Heart left ventricle (tissue), 13 donors: ENCODE measurements at regions not wholly inside any gene's neighbourhood (a gene's known extent, or its start where the extent isn't known, plus 50 kb on each side); places are given as distances from the start of the nearest gene placed in this dataset.

Experiments used
- POLR2A ChIP-seq, 2 donors: fragments of 450-650 bp; IDR thresholded peaks; one replicate each; pipeline ENCODE4 v1.6.1; 2017; ENCODE audit warnings: antibody characterized with exemption in 2 of 2, mild to moderate bottlenecking in 2 of 2, moderate library complexity in 2 of 2
- TF ChIP-seq, protein P1 (sequence below), 12 donors: fragments of 200-600 bp; sonication (generic) in 4 of 12; IDR thresholded peaks; one replicate each; pipeline versions ENCODE4 v1.5.0 to v1.8.0; 2018 to 2022; ENCODE audit warnings: antibody characterized with exemption in 12 of 12, mild to moderate bottlenecking in 5 of 12
- donor health status: ischemic (EF 13 %, LVEDD 7.1; RV severe dilation, severe dysfunction).
- donor health status: DM: no; HTN: yes; CAD: no.
- donor health status: DM: no; HTN: no; CAD: no.
- donor health status: ischemic (EF 25% LVEDD 6.9; RV normal size, moderate dysfunction).
- donor health status: ischemic (EF 25% LVEDD 5.7; RV mildly dilated, moderate dysfunction).
- donor health status: ischemic (EF 35%, LVEDD 5.7; RV mildly dilated, moderate dysfunction).
- donor health status: nonischemic (EF 11% LVEDD 7.7; RV severe dilation, severe dysfunction).
- donor health status: DM: yes; HTN: yes; CAD: no.
- donor health status: PGD.
- donor health status: ischemic (EF 29% LVEDD 5.4; RV normal size, mild dysfunction).
- donor health status: nonischemic (EF 23%, LVEDD 6.1; RV moderate dilation, normal function).

DNA sequence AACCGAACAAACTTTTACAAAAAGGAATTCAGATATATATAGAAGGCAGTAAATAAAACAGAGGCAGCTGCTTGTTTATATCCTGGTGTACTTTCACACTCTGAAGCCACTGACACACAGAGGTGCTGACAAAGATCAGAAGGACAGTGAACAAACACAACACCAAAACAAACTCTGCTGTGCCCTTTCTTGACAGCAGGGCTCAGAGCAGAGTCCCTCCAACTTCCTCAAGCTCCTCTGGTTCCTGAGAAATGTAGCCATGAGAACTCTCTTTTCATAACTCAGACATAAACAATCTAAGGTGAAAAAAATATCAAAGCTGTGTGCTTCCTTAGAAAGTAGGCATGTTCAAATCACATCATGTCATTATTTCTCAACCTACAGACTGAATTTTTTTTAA, 1052.8 kb upstream of the SPRY2 start:
- TF ChIP-seq, protein P1, sequence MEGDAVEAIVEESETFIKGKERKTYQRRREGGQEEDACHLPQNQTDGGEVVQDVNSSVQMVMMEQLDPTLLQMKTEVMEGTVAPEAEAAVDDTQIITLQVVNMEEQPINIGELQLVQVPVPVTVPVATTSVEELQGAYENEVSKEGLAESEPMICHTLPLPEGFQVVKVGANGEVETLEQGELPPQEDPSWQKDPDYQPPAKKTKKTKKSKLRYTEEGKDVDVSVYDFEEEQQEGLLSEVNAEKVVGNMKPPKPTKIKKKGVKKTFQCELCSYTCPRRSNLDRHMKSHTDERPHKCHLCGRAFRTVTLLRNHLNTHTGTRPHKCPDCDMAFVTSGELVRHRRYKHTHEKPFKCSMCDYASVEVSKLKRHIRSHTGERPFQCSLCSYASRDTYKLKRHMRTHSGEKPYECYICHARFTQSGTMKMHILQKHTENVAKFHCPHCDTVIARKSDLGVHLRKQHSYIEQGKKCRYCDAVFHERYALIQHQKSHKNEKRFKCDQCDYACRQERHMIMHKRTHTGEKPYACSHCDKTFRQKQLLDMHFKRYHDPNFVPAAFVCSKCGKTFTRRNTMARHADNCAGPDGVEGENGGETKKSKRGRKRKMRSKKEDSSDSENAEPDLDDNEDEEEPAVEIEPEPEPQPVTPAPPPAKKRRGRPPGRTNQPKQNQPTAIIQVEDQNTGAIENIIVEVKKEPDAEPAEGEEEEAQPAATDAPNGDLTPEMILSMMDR (IDR thresholded peaks at IDR 0.05): no peak
- no peak for TF ChIP-seq POLR2A (IDR thresholded peaks at IDR 0.05)
